ENCODE measurements at regions not wholly inside any gene's neighbourhood (a gene's known extent, or its start where the extent isn't known, plus 50 kb on each side); places are given as distances from the start of the nearest gene placed in this dataset.

DNA sequence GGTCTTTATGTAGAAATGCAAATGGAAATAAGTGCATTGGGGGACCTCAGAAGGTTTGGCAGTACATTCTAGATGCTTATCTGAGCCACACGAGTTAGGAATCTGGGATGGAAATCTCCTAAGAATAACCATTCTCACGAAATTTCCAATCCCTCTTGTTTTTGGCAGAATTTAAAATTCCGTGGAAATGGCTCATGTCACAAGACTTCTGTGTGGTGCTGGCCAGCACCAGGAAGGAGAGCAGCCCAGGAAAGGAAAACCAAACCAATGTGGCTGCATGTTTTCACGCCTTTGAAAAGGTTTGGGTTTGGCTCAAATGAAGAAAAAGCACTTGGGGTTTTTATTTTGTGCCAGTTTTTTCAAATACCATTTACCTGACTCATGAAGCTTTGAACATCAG, 80.1 kb upstream of the KCNK2 start:
- no peak overlapping the region for H3K4me2 ChIP-seq (ENCODE audit: insufficient read depth in 1 of 2, low read depth in 2 of 2, low read length in 2 of 2)
- FAIRE-seq, result no peak

More for the DNA sequence above, 80.1 kb upstream of the KCNK2 start:
- no peak overlapping the region for H2AK5ac ChIP-seq (ENCODE audit: low read depth, low read length)
- H3K79me2 ChIP-seq (ENCODE audit: control insufficient read depth in 1 of 2, insufficient read depth in 2 of 2, low read length in 2 of 2), result no peaks in the 10 kb centered on the region
- WGBS, 2 experiments (ENCODE audit: extremely low coverage in 1 of 2, insufficient coverage in 1 of 2, insufficient read length in 1 of 2, insufficient replicate concordance in 2 of 2, low coverage in 1 of 2, low lambda C conversion rate in 2 of 2, missing lambda C conversion rate in 1 of 2), result 94% methylated on average over 4 of the region's 4 CpGs; no CpG with 5 or more reads in 1 of the 2 experiments
- no peak overlapping the region for H2BK12ac ChIP-seq (ENCODE audit: low read depth, low read length)
- no peak overlapping the region for H3K56ac ChIP-seq (replicated peaks; ENCODE audit: insufficient read length, low read depth, low read length)
- H3K9ac ChIP-seq (replicated peaks in 1 of 4; ENCODE audit: extremely low read depth in 1 of 4, low read depth in 3 of 4, low read length in 3 of 4), result no peak overlapping the region
- no peaks in the 10 kb centered on the region for H3K9me3 ChIP-seq (ENCODE audit: insufficient read depth in 2 of 2, low read depth in 1 of 2, low read length in 1 of 2)
- H3K36me3 ChIP-seq (ENCODE audit: control insufficient read depth in 2 of 4, insufficient read depth in 4 of 4, low read length in 3 of 4), result no peaks in the 10 kb centered on the region
- H3K27me3 ChIP-seq (replicated peaks in 1 of 4; ENCODE audit: control insufficient read depth in 3 of 4, extremely low read depth in 1 of 4, insufficient read depth in 3 of 4, low read length in 3 of 4), result no peaks in the 10 kb centered on the region
- no peaks in the 10 kb centered on the region for H3K79me1 ChIP-seq (ENCODE audit: low read depth, low read length)
- ChIA-PET POLR2A (ENCODE audit: partially characterized antibody) (no interaction called here), CTCF (ENCODE audit: partially characterized antibody) (no interaction called here)
- no peak for DNase-seq (ENCODE audit: low read depth in 1 of 2, low spot score in 2 of 2)
- no peaks in the 10 kb centered on the region for H4K20me1 ChIP-seq (replicated peaks in 1 of 2; ENCODE audit: control insufficient read depth in 1 of 2, insufficient read depth in 2 of 2, low read length in 2 of 2)
- TF ChIP-seq SIRT6 (IDR thresholded peaks at IDR 0.05; ENCODE audit: low read length) (no peak), SIN3A (conservative IDR thresholded peaks at IDR 0.05 in 1 of 2, IDR thresholded peaks at IDR 0.05 in 1 of 2; ENCODE audit: low read depth in 1 of 2, low read length in 2 of 2) (no peak), SIX5 (IDR thresholded peaks at IDR 0.05; ENCODE audit: low read depth, low read length) (no peak), TCF12 (IDR thresholded peaks at IDR 0.05; ENCODE audit: low read depth, low read length) (no peak), GABPA (IDR thresholded peaks at IDR 0.05; ENCODE audit: borderline replicate concordance, insufficient read depth, low read length) (no peak), SP1 (IDR thresholded peaks at IDR 0.05; ENCODE audit: low read depth, low read length) (no peak), BCL11A (IDR thresholded peaks at IDR 0.05; ENCODE audit: low read depth in 2 of 2, low read length in 2 of 2) (no peak), POU5F1 (IDR thresholded peaks at IDR 0.05; ENCODE audit: low read depth, low read length) (no peak)
- H4K5ac ChIP-seq (ENCODE audit: insufficient read length, low read depth, low read length), result no peak overlapping the region
- H3K4me1 ChIP-seq (replicated peaks in 1 of 4; ENCODE audit: control insufficient read depth in 3 of 4, insufficient read depth in 4 of 4, low read length in 3 of 4), result no peaks in the 10 kb centered on the region
- no peak overlapping the region for H4K8ac ChIP-seq (ENCODE audit: extremely low read depth, insufficient read depth, low read length)
- no peaks in the 10 kb centered on the region for H3K23me2 ChIP-seq (ENCODE audit: low read depth, low read length)
- no peak overlapping the region for H2BK5ac ChIP-seq (ENCODE audit: low read depth, low read length)
- no peak overlapping the region for H2AFZ ChIP-seq (ENCODE audit: low read length)
- H2BK20ac ChIP-seq (ENCODE audit: low read length), result no peak overlapping the region
- no peak overlapping the region for H3K14ac ChIP-seq (ENCODE audit: insufficient read length)
- no peak overlapping the region for H3K27ac ChIP-seq (ENCODE audit: low read depth, low read length)
- H3K18ac ChIP-seq (ENCODE audit: extremely low read depth, low read length), result no peak overlapping the region
- H4K91ac ChIP-seq (replicated peaks; ENCODE audit: insufficient read length, low read length), result no peak overlapping the region
- no peak overlapping the region for H2BK15ac ChIP-seq (ENCODE audit: low read length)
- H3K4me3 ChIP-seq (ENCODE audit: extremely low read depth in 1 of 4, insufficient read depth in 2 of 4, low read depth in 3 of 4, low read length in 4 of 4), result no peak overlapping the region
- no peak overlapping the region for H3K23ac ChIP-seq (ENCODE audit: insufficient read length)
- no peak overlapping the region for H3K4ac ChIP-seq (replicated peaks; ENCODE audit: insufficient read length, low read depth, low read length)
- H2BK120ac ChIP-seq (replicated peaks; ENCODE audit: low read depth, low read length), result no peak overlapping the region
